ENCODE measurements at regions not wholly inside any gene's neighbourhood (a gene's known extent, or its start where the extent isn't known, plus 50 kb on each side); places are given as distances from the start of the nearest gene placed in this dataset.

GRCh38 chr11:88421530-88421929 is 84.0 kb upstream of the CTSC start:
- DNase-seq (ENCODE audit: low read depth) (peak; percentile 91), FAIRE-seq (no peak)
- H3K4me3 ChIP-seq (ENCODE audit: low read depth, low read length), result no peak overlapping the region
- no peaks in the 10 kb centered on the region for H3K36me3 ChIP-seq (ENCODE audit: control insufficient read depth, insufficient read depth, low read length)
- no peaks in the 10 kb centered on the region for H3K27me3 ChIP-seq (ENCODE audit: control insufficient read depth, insufficient read depth, low read length)
- TF ChIP-seq CTCF (IDR thresholded peaks at IDR 0.05; ENCODE audit: insufficient read depth, low read length, severe bottlenecking), result no peak

GRCh38 chr11:88420165-88420791 is 82.7 kb upstream of the CTSC start:
- TF ChIP-seq CTCF (IDR thresholded peaks at IDR 0.05; ENCODE audit: insufficient read depth, low read length, severe bottlenecking), result no peak
- no peaks in the 10 kb centered on the region for H3K36me3 ChIP-seq (ENCODE audit: control insufficient read depth, insufficient read depth, low read length)
- H3K4me3 ChIP-seq (ENCODE audit: low read depth, low read length), result no peak overlapping the region
- H3K27me3 ChIP-seq (ENCODE audit: control insufficient read depth, insufficient read depth, low read length), result no peaks in the 10 kb centered on the region
- DNase-seq (ENCODE audit: low read depth), result peak; percentile 99
- peak; percentile 91 for FAIRE-seq

GRCh38 chr11:88418508-88418907 is 81.0 kb upstream of the CTSC start:
- FAIRE-seq, result no peak
- Histone ChIP-seq H3K4me3 (ENCODE audit: low read depth, low read length) (no peak overlapping the region), H3K36me3 (ENCODE audit: control insufficient read depth, insufficient read depth, low read length) (no peaks in the 10 kb centered on the region), H3K27me3 (ENCODE audit: control insufficient read depth, insufficient read depth, low read length) (no peaks in the 10 kb centered on the region)
- peak; percentile 63 for DNase-seq (ENCODE audit: low read depth)
- no peak for TF ChIP-seq CTCF (IDR thresholded peaks at IDR 0.05; ENCODE audit: insufficient read depth, low read length, severe bottlenecking)

- DNase-seq (ENCODE audit: low read depth) (no peak), FAIRE-seq (no peak)
- no peak overlapping the region for H3K4me3 ChIP-seq (ENCODE audit: low read depth, low read length)
- H3K36me3 ChIP-seq (ENCODE audit: control insufficient read depth, insufficient read depth, low read length), result no peaks in the 10 kb centered on the region
- TF ChIP-seq CTCF (IDR thresholded peaks at IDR 0.05; ENCODE audit: insufficient read depth, low read length, severe bottlenecking), result no peak
- no peaks in the 10 kb centered on the region for H3K27me3 ChIP-seq (ENCODE audit: control insufficient read depth, insufficient read depth, low read length)
Measured at GRCh38 chr11:88415495-88415894, 78.0 kb upstream of the CTSC start.

- FAIRE-seq, result no peak
Measured at GRCh38 chr11:88414981-88415413, 77.5 kb upstream of the CTSC start.

More at GRCh38 chr11:88414981-88415413, 77.5 kb upstream of the CTSC start:
- H3K4me3 ChIP-seq (ENCODE audit: low read depth, low read length), result no peak overlapping the region
- no peak for TF ChIP-seq CTCF (IDR thresholded peaks at IDR 0.05; ENCODE audit: insufficient read depth, low read length, severe bottlenecking)
- no peaks in the 10 kb centered on the region for H3K27me3 ChIP-seq (ENCODE audit: control insufficient read depth, insufficient read depth, low read length)
- no peaks in the 10 kb centered on the region for H3K36me3 ChIP-seq (ENCODE audit: control insufficient read depth, insufficient read depth, low read length)
- peak; percentile 35 for DNase-seq (ENCODE audit: low read depth)

All from bronchial epithelial cell (primary cell).